RWPE2 (cell line): ENCODE measurements at regions not wholly inside any gene's neighbourhood (a gene's known extent, or its start where the extent isn't known, plus 50 kb on each side); places are given as distances from the start of the nearest gene placed in this dataset.

Experiments
- ATAC-seq: fragments of 200-7000 bp; cut with Tn5 transposase; 3 replicates; pipeline ENCODE4 v1.9.1; 2021; ENCODE audit warnings: low read depth
- DNase-seq: peaks from one replicate; pipeline ENCODE4 v3.0.0-alpha.2; 2020; ENCODE audit warnings: low spot score
- H3K27ac ChIP-seq: fragments of 450-650 bp; 2 replicates; pipeline ENCODE4 v1.5.1; 2017; ENCODE audit warnings: mild to moderate bottlenecking; ENCODE audit not compliant: poor library complexity, severe bottlenecking
- H3K27me3 ChIP-seq: fragments of 250-450 bp; sonication (Bioruptor Pico); 2 replicates; pipeline ENCODE4 v1.5.1; 2021; ENCODE audit warnings: mild to moderate bottlenecking, moderate library complexity; ENCODE audit not compliant: insufficient read depth, poor library complexity, severe bottlenecking
- H3K36me3 ChIP-seq: fragments of 250-450 bp; sonication (Bioruptor Pico); 2 replicates; pipeline ENCODE4 v1.5.1; 2020; ENCODE audit warnings: low read depth, mild to moderate bottlenecking, moderate library complexity
- H3K4me1 ChIP-seq: fragments of 250-450 bp; sonication (Bioruptor Pico); 2 replicates; pipeline ENCODE4 v1.5.1; 2021; ENCODE audit warnings: mild to moderate bottlenecking, moderate library complexity; ENCODE audit not compliant: insufficient read depth, poor library complexity, severe bottlenecking
- H3K4me3 ChIP-seq: fragments of 250-450 bp; sonication (Bioruptor Pico); 2 replicates; pipeline ENCODE4 v1.5.1; 2021; ENCODE audit warnings: mild to moderate bottlenecking, moderate library complexity; ENCODE audit not compliant: severe bottlenecking
- H3K9me3 ChIP-seq: fragments of 250-450 bp; sonication (Bioruptor Pico); 2 replicates; pipeline ENCODE4 v1.5.1; 2021; ENCODE audit warnings: mild to moderate bottlenecking, moderate library complexity; ENCODE audit not compliant: severe bottlenecking
- TF ChIP-seq, protein P1 (sequence below): fragments of 450-650 bp; IDR thresholded peaks from one replicate; pipeline ENCODE4 v1.5.1; 2017; ENCODE audit warnings: mild to moderate bottlenecking, moderate library complexity; ENCODE audit not compliant: poor library complexity, severe bottlenecking

DNA sequence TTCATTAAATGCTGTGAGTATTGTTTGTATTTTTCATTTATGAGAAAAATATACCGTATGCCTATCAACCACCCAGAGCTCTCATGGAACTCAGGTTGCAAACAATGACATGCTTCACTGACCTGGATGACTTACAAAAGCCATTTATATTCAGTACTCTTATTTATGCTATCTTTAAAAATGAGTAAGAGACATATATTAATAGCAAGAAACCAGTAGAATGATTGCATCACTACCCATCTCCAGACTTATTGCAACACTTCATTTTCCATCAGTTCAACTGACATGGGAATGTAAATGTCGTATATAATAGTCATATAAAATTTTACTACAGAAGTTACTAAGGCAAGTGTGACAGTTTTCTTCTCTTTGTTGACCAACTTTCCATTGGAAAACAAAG is 69.1 kb downstream of the OTP start:
- ATAC-seq, result no peak
- Histone ChIP-seq H3K9me3 (no peaks in the 10 kb centered on the region), H3K27me3 (peaks cover 74% of the 10 kb centered on the region), H3K36me3 (no peaks in the 10 kb centered on the region), H3K4me3 (no peak overlapping the region), H3K4me1 (no peaks in the 10 kb centered on the region), H3K27ac (no peak overlapping the region)
- DNase-seq, result no peak
- TF ChIP-seq, protein P1, sequence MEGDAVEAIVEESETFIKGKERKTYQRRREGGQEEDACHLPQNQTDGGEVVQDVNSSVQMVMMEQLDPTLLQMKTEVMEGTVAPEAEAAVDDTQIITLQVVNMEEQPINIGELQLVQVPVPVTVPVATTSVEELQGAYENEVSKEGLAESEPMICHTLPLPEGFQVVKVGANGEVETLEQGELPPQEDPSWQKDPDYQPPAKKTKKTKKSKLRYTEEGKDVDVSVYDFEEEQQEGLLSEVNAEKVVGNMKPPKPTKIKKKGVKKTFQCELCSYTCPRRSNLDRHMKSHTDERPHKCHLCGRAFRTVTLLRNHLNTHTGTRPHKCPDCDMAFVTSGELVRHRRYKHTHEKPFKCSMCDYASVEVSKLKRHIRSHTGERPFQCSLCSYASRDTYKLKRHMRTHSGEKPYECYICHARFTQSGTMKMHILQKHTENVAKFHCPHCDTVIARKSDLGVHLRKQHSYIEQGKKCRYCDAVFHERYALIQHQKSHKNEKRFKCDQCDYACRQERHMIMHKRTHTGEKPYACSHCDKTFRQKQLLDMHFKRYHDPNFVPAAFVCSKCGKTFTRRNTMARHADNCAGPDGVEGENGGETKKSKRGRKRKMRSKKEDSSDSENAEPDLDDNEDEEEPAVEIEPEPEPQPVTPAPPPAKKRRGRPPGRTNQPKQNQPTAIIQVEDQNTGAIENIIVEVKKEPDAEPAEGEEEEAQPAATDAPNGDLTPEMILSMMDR, result no peak

DNA sequence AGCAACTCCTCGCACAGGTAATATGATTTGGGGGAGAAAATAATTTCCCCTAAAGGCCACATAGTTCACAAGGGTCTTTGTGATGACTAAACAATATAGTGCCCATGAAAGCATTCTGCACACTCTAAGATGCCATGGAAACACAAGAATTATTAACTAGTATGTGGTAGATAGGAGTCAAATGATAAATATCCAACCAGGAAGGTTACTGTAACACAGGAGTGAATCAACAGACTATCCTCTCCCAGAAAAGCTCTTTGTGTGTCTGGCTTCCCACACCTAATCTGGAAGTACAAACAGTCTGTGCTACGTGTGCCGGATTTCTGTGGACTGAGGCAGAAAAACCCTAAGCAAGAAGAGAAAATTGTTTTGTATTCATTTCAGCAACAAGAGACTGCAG is 70.0 kb downstream of the OTP start:
- Histone ChIP-seq H3K4me3 (no peak overlapping the region), H3K9me3 (no peaks in the 10 kb centered on the region), H3K27ac (no peak overlapping the region), H3K36me3 (no peaks in the 10 kb centered on the region), H3K27me3 (peaks cover 65% of the 10 kb centered on the region), H3K4me1 (no peaks in the 10 kb centered on the region)
- ATAC-seq (no peak), DNase-seq (no peak)
- TF ChIP-seq, protein P1, result no peak

DNA sequence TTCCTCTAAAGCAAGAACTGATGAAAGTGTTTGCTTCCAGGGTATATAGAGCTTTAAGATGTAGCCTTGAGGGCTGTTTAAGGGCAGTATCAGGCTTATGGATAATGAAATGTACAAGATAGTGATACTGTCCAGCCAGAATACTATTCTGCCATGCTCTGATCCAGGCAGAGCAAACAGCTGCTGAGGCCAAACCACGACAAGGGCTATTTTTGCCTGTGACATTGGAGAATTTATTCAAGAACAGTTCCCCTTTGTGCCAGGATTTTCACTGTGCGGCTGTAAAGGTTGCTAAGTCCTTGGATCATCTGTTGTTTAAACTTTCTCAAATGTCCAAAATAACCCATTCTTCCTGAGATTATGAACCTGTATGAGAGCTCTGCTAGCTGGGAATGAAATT is 70.4 kb downstream of the OTP start:
- no peaks in the 10 kb centered on the region for H3K9me3 ChIP-seq
- peaks cover 62% of the 10 kb centered on the region for H3K27me3 ChIP-seq
- H3K27ac ChIP-seq, result no peak overlapping the region
- DNase-seq, result no peak
- H3K4me3 ChIP-seq, result no peak overlapping the region
- H3K36me3 ChIP-seq, result no peaks in the 10 kb centered on the region
- no peak for ATAC-seq
- TF ChIP-seq, protein P1, result no peak
- no peaks in the 10 kb centered on the region for H3K4me1 ChIP-seq

DNA sequence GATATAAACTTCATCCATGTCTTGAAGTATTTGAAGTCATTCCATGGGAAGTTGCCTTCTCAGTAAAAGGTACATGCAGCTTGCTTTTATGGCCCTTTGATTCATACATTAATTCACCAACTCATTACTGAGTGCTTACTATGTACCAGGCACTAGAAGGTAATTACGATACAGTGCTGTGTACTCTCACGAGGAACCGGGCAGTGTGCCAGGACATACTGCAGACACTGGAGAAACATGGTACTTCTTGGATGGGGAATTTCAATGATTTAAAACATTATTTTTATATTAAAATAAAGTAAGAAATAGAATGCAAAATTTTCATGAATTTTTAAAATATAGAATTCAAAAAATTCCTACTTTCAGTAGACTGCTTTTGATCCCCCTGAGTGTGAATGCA is 71.4 kb upstream of the WDR41 start:
- ATAC-seq (no peak), DNase-seq (no peak)
- Histone ChIP-seq H3K4me1 (no peaks in the 10 kb centered on the region), H3K9me3 (no peaks in the 10 kb centered on the region), H3K36me3 (no peaks in the 10 kb centered on the region), H3K27me3 (peaks cover 49% of the 10 kb centered on the region), H3K27ac (no peak overlapping the region), H3K4me3 (no peak overlapping the region)
- TF ChIP-seq, protein P1, result no peak

DNA sequence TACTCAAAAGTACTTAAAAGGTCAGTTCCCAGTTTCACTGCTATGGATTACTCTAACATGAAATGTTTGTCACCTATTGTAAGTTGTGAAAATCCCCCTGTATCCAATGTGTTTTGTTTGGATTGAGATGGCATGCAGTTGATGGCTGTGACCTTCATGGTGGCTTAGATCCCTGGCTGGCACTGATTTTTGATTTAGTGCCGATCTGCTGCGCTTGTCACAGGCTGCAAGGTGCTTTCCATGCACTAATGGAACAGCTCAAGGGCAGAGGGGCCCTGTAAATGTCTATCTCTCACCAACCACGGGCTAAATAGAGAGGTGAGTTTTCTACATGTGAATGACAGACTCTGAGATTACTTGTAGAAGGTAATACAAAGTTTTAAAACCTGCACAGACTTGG is 69.8 kb upstream of the WDR41 start:
- no peak overlapping the region for H3K27ac ChIP-seq
- peaks cover 45% of the 10 kb centered on the region for H3K27me3 ChIP-seq
- no peaks in the 10 kb centered on the region for H3K4me1 ChIP-seq
- no peaks in the 10 kb centered on the region for H3K36me3 ChIP-seq
- TF ChIP-seq, protein P1, result no peak
- DNase-seq (no peak), ATAC-seq (no peak)
- no peak overlapping the region for H3K4me3 ChIP-seq
- H3K9me3 ChIP-seq, result no peaks in the 10 kb centered on the region
